B cell (primary cell): ENCODE measurements at regions not wholly inside any gene's neighbourhood (a gene's known extent, or its start where the extent isn't known, plus 50 kb on each side); places are given as distances from the start of the nearest gene placed in this dataset.

ENCODE experiments used
- ATAC-seq: fragments of 200-7000 bp; cut with Tn5 transposase; one replicate; pipeline ENCODE4 v1.10.0; 2021; ENCODE audit warnings: low read depth, mild to moderate bottlenecking, moderate number of reproducible peaks, moderate library complexity
- CTCF ChIA-PET: fragments of 350-600 bp; sonication (Branson Sonifier 250); formaldehyde crosslinking; loops from one replicate; lab custom pipeline; 2021; ENCODE audit warnings: antibody characterized with exemption, inconsistent platforms; lab: Charles Lee
- POLR2A ChIA-PET: fragments of 350-600 bp; sonication (Branson Sonifier 250); formaldehyde crosslinking; loops from one replicate; lab custom pipeline; 2021; ENCODE audit warnings: antibody characterized with exemption; lab: Charles Lee
- DNase-seq: peaks from one replicate; pipeline ENCODE4 v3.0.0; 2013
- H2AFZ ChIP-seq: 2 replicates; pipeline ENCODE4 v1.6.1; 2012; ENCODE audit warnings: mild to moderate bottlenecking, low read depth, low read length; ENCODE audit not compliant: insufficient read depth, poor library complexity, severe bottlenecking
- H3K27ac ChIP-seq, 2 donors: 1 replicate in 1 of 2; 2 replicates in 1 of 2; pipeline ENCODE4 v1.5.1; 2012 to 2013; ENCODE audit warnings: low read length in 2 of 2, mild to moderate bottlenecking in 2 of 2, moderate library complexity in 1 of 2
- H3K27me3 ChIP-seq, 4 experiments: fragments of 200-600 bp in 1 of 4; sonication (generic) in 1 of 4; replicated peaks in 1 of 4; 1 replicate in 2 of 4; 2 replicates in 2 of 4; pipeline versions ENCODE4 v1.6.1 to v1.7.0; 2013 to 2016; ENCODE audit warnings: low read length in 3 of 4, mild to moderate bottlenecking in 2 of 4, mixed read lengths in 1 of 4, moderate library complexity in 1 of 4; ENCODE audit not compliant: insufficient read depth in 4 of 4, control insufficient read depth in 3 of 4; ENCODE audit errors: control extremely low read depth in 1 of 4
- H3K36me3 ChIP-seq, 2 experiments: replicated peaks in 1 of 2; 1 replicate in 1 of 2; 2 replicates in 1 of 2; pipeline versions ENCODE4 v1.6.1 to v1.7.1; 2013; ENCODE audit warnings: low read length in 1 of 2; ENCODE audit not compliant: insufficient read depth in 2 of 2, control insufficient read depth in 1 of 2; ENCODE audit errors: control extremely low read depth in 1 of 2, extremely low read depth in 1 of 2
- H3K4me1 ChIP-seq, 2 donors: fragments of 200-600 bp in 1 of 2; sonication (generic) in 1 of 2; 1 replicate in 1 of 2; 2 replicates in 1 of 2; pipeline versions ENCODE4 v1.5.1 to v1.6.1; 2013 to 2017; ENCODE audit warnings: low read length in 2 of 2; ENCODE audit not compliant: control insufficient read depth in 2 of 2, insufficient read depth in 2 of 2
- H3K4me2 ChIP-seq: replicated peaks from 2 replicates; pipeline ENCODE3; 2012; ENCODE audit warnings: mild to moderate bottlenecking, low read depth, low read length; ENCODE audit not compliant: poor library complexity, severe bottlenecking
- H3K4me3 ChIP-seq, 5 experiments: fragments of 200-600 bp in 1 of 5; sonication (generic) in 1 of 5; 1 replicate in 3 of 5; 2 replicates in 2 of 5; pipeline versions ENCODE4 v1.5.1 to v1.7.0; 2011 to 2016; ENCODE audit warnings: low read length in 4 of 5, mild to moderate bottlenecking in 4 of 5, low read depth in 2 of 5, control low read depth in 1 of 5, moderate library complexity in 1 of 5; ENCODE audit not compliant: insufficient read depth in 1 of 5; ENCODE audit errors: control extremely low read depth in 1 of 5, extremely low read depth in 1 of 5
- H3K79me2 ChIP-seq: fragments of 200-600 bp; sonication (generic); one replicate; pipeline ENCODE4 v1.6.0; 2016; ENCODE audit warnings: low read length; ENCODE audit not compliant: control insufficient read depth, insufficient read depth
- H3K9ac ChIP-seq: fragments of 200-600 bp; sonication (generic); 2 replicates; pipeline ENCODE4 v1.6.1; 2017; ENCODE audit warnings: mild to moderate bottlenecking, low read length, moderate library complexity
- H3K9me3 ChIP-seq, 3 donors: one replicate each; pipeline versions ENCODE4 v1.6.1 to v1.7.1; 2013; ENCODE audit warnings: low read length in 2 of 3; ENCODE audit not compliant: control insufficient read depth in 2 of 3, insufficient read depth in 1 of 3; ENCODE audit errors: control extremely low read depth in 1 of 3
- H4K20me1 ChIP-seq: 2 replicates; pipeline ENCODE4 v1.6.0; 2012; ENCODE audit warnings: mild to moderate bottlenecking, low read length; ENCODE audit not compliant: insufficient read depth, control insufficient read depth, poor library complexity, severe bottlenecking
- H3K27ac Mint-ChIP-seq: one replicate; pipeline ENCODE4 v1.8.0; 2021; ENCODE audit warnings: mixed read lengths
- H3K27me3 Mint-ChIP-seq: one replicate; pipeline ENCODE4 v1.8.0; 2021; ENCODE audit warnings: mixed read lengths
- H3K4me1 Mint-ChIP-seq: one replicate; pipeline ENCODE4 v1.8.0; 2021; ENCODE audit warnings: mixed read lengths
- H3K4me3 Mint-ChIP-seq: one replicate; pipeline ENCODE4 v1.8.0; 2021; ENCODE audit warnings: mixed read lengths
- H3K9me3 Mint-ChIP-seq: one replicate; pipeline ENCODE4 v1.8.0; 2022; ENCODE audit warnings: mixed read lengths; ENCODE audit not compliant: insufficient read depth
- CTCF ChIP-seq: fragments of 200-600 bp; IDR thresholded peaks from one replicate; pipeline ENCODE4 v1.8.0; 2022; ENCODE audit warnings: antibody characterized with exemption, mild to moderate bottlenecking
- EZH2 ChIP-seq: IDR thresholded peaks from 2 replicates; pipeline ENCODE4 v1.6.1; 2012; ENCODE audit warnings: borderline replicate concordance, low read depth, mild to moderate bottlenecking, moderate library complexity, low read length; ENCODE audit not compliant: insufficient read depth, poor library complexity, severe bottlenecking
- WGBS: methylation state at CpG from one replicate; pipeline ENCODE4 v1.1.5; 2013; ENCODE audit warnings: missing lambda C conversion rate; ENCODE audit not compliant: insufficient coverage; 5-methylcytosine and 5-hydroxymethylcytosine counted together
- intact Hi-C: fragments of 100-400 bp; cut with micrococcal nuclease; formaldehyde crosslinking; loops from one replicate; pipeline ENCODE4 v1.10.0; 2022

- H3K4me2 ChIP-seq = no peak overlapping the region
- no peaks in the 10 kb centered on the region for H3K36me3 ChIP-seq
- ChIA-PET CTCF (no interaction called here), POLR2A (no interaction called here)
- Mint-ChIP-seq H3K4me3 (no peak overlapping the region), H3K27me3 (no peaks in the 10 kb centered on the region), H3K9me3 (no peaks in the 10 kb centered on the region), H3K4me1 (no peaks in the 10 kb centered on the region), H3K27ac (no peak overlapping the region)
- H3K9ac ChIP-seq = no peak overlapping the region
- no peaks in the 10 kb centered on the region for H4K20me1 ChIP-seq
- 81% methylated on average over 11 of the region's 12 CpGs for WGBS
- DNase-seq (no peak), ATAC-seq (no peak)
- no peak overlapping the region for H3K4me3 ChIP-seq
- no peak for TF ChIP-seq EZH2
- TF ChIP-seq CTCF = no peak
- no peak overlapping the region for H2AFZ ChIP-seq
- intact Hi-C loops = no loop called here
- peaks cover 0 to 29% (median 0%) of the 10 kb centered on the region in 3 donors for H3K9me3 ChIP-seq
- no peaks in the 10 kb centered on the region for H3K27me3 ChIP-seq
- H3K27ac ChIP-seq = no peak overlapping the region
- H3K79me2 ChIP-seq = no peaks in the 10 kb centered on the region
- no peaks in the 10 kb centered on the region for H3K4me1 ChIP-seq
Observed at GRCh38 chr4:186481998-186482790, 73.2 kb downstream of the MTNR1A start.

- H3K27me3 ChIP-seq = no peaks in the 10 kb centered on the region
- H3K9me3 Mint-ChIP-seq = no peaks in the 10 kb centered on the region
- H3K9ac ChIP-seq = no peak overlapping the region
- no peaks in the 10 kb centered on the region for H3K4me1 Mint-ChIP-seq
- H3K9me3 ChIP-seq = peaks cover 0 to 4% (median 0%) of the 10 kb centered on the region in 3 donors
- no peaks in the 10 kb centered on the region for H4K20me1 ChIP-seq
- H3K4me3 Mint-ChIP-seq = no peak overlapping the region
- no peaks in the 10 kb centered on the region for H3K79me2 ChIP-seq
- no peak overlapping the region for H3K27ac ChIP-seq
- no peaks in the 10 kb centered on the region for H3K36me3 ChIP-seq
- H3K4me3 ChIP-seq = no peak overlapping the region
- H2AFZ ChIP-seq = no peak overlapping the region
- H3K27me3 Mint-ChIP-seq = no peaks in the 10 kb centered on the region
- no peak for ATAC-seq
- H3K27ac Mint-ChIP-seq = no peak overlapping the region
- POLR2A ChIA-PET = no interaction called here
- TF ChIP-seq CTCF (no peak), EZH2 (no peak)
- intact Hi-C loops = no loop called here
- H3K4me1 ChIP-seq = no peaks in the 10 kb centered on the region
- CTCF ChIA-PET = no interaction called here
- no CpG with 5 or more reads among the region's 1 CpG for WGBS
- no peak for DNase-seq
- no peak overlapping the region for H3K4me2 ChIP-seq
Observed at GRCh38 chr4:186475202-186475601, 80.2 kb downstream of the MTNR1A start.
